ENCODE measurements at regions not wholly inside any gene's neighbourhood (a gene's known extent, or its start where the extent isn't known, plus 50 kb on each side); places are given as distances from the start of the nearest gene placed in this dataset.
A peak's percentile ranks its signal among the peaks of the same experiment; 100 is the strongest.

GRCh38 chr14:92259613-92260357, 63.2 kb upstream of the SLC24A4 start:
- POLR2A ChIA-PET: no interaction called here

GRCh38 chr14:92263681-92264080, 59.3 kb upstream of the SLC24A4 start:
- ATAC-seq: peak; percentile 18; the same call in 1 of the 2 replicates
- TF ChIP-seq RELA (CRISPR knock-in tag; IDR thresholded peaks at IDR 0.05; ENCODE audit: borderline replicate concordance): no peak
- no peak for TF ChIP-seq FOXJ3 (CRISPR knock-in tag; IDR thresholded peaks at IDR 0.05; ENCODE audit: borderline replicate concordance)
- no peak for TF ChIP-seq ZNF281 (CRISPR knock-in tag; IDR thresholded peaks at IDR 0.05)
- no peak for TF ChIP-seq FOXP4 (CRISPR knock-in tag; IDR thresholded peaks at IDR 0.05)
- TF ChIP-seq GABPB1 (CRISPR knock-in tag; IDR thresholded peaks at IDR 0.05): no peak
- no peak for TF ChIP-seq ZBTB21 (CRISPR knock-in tag; IDR thresholded peaks at IDR 0.05; ENCODE audit: borderline replicate concordance)
- no peak for TF ChIP-seq ELF4 (CRISPR knock-in tag; IDR thresholded peaks at IDR 0.05; ENCODE audit: low read depth)
- TF ChIP-seq NR2C2 (CRISPR knock-in tag; IDR thresholded peaks at IDR 0.05): no peak
- no peak for TF ChIP-seq TCF7 (CRISPR knock-in tag; IDR thresholded peaks at IDR 0.05; ENCODE audit: low read depth)
- TF ChIP-seq ERG (CRISPR knock-in tag; IDR thresholded peaks at IDR 0.05): no peak
- no peak for TF ChIP-seq ZSCAN18 (CRISPR knock-in tag; IDR thresholded peaks at IDR 0.05)
- no peak for TF ChIP-seq ATF1 (CRISPR knock-in tag; IDR thresholded peaks at IDR 0.05)
- no peak for TF ChIP-seq JAZF1 (CRISPR knock-in tag; IDR thresholded peaks at IDR 0.05)
- no peak for TF ChIP-seq HMGXB4 (CRISPR knock-in tag; IDR thresholded peaks at IDR 0.05)

More at GRCh38 chr14:92259613-92260357, 63.2 kb upstream of the SLC24A4 start:
- H3K9me3 Mint-ChIP-seq: no peaks in the 10 kb centered on the region
- H3K36me3 Mint-ChIP-seq: no peaks in the 10 kb centered on the region
- H3K4me3 Mint-ChIP-seq: no peak overlapping the region
- CTCF ChIA-PET: no interaction called here
- H3K4me1 Mint-ChIP-seq: peaks cover 8% of the 10 kb centered on the region
- DNase-seq (ENCODE audit: low spot score) (no peak), ATAC-seq (no peak)
- H3K27ac Mint-ChIP-seq: no peak overlapping the region
- TF ChIP-seq ZBTB43 (CRISPR knock-in tag; IDR thresholded peaks at IDR 0.05) (no peak), ZNF512 (CRISPR knock-in tag; IDR thresholded peaks at IDR 0.05; ENCODE audit: borderline replicate concordance) (no peak), ETV6 (CRISPR knock-in tag; IDR thresholded peaks at IDR 0.05) (no peak)
- peaks cover 15% of the 10 kb centered on the region for H3K27me3 Mint-ChIP-seq (ENCODE audit: low read depth)

More at GRCh38 chr14:92263681-92264080, 59.3 kb upstream of the SLC24A4 start:
- CTCF ChIA-PET: interaction anchor here (1.4 kb wide), 1 partner anchor 9 kb away, joined by 3 read pairs; no protein-coding TSS in a partner anchor
- POLR2A ChIA-PET: no interaction called here
- H3K36me3 Mint-ChIP-seq: no peaks in the 10 kb centered on the region
- no peak for DNase-seq (ENCODE audit: low spot score)
- H3K27ac Mint-ChIP-seq: no peak overlapping the region
- H3K4me3 Mint-ChIP-seq: no peak overlapping the region
- H3K4me1 Mint-ChIP-seq: 0 out of 2 replicates have a peak, but pooled peaks cover 2% of the 10 kb centered on the region
- H3K27me3 Mint-ChIP-seq (ENCODE audit: low read depth): no peaks in the 10 kb centered on the region; the same call in 1 of the 2 replicates
- no peaks in the 10 kb centered on the region for H3K9me3 Mint-ChIP-seq
